Left hindlimb (tissue), 1 donor: ENCODE measurements at regions not wholly inside any gene's neighbourhood (a gene's known extent, or its start where the extent isn't known, plus 50 kb on each side); places are given as distances from the start of the nearest gene placed in this dataset.
"Not testable (repeated sequence)": the region's sequence is repeated elsewhere in the genome, so short reads cannot be mapped to it uniquely, and the experiment has no call there.

ENCODE experiments used
- DNase-seq: peaks from one replicate; pipeline ENCODE4 v3.0.0-alpha.2; 2018

GRCh38 chr10:123270806-123271205 lies 116.6 kb downstream of the BUB3 start:
- DNase-seq: no peak

- no peak for DNase-seq
Measured at GRCh38 chr10:123272171-123272570, 118.0 kb downstream of the BUB3 start.

GRCh38 chr10:123274306-123275135 lies 120.3 kb downstream of the BUB3 start:
- DNase-seq: no peak

GRCh38 chr10:123275136-123275564 lies 120.9 kb downstream of the BUB3 start:
- DNase-seq: no peak

- DNase-seq: no peak
Measured at GRCh38 chr10:123278445-123278844, 124.2 kb downstream of the BUB3 start.

- not testable (repeated sequence) for DNase-seq
Measured at GRCh38 chr10:123283371-123283770, 129.2 kb downstream of the BUB3 start.

- no peak for DNase-seq
Measured at GRCh38 chr10:123284022-123284421, 129.8 kb downstream of the BUB3 start.

GRCh38 chr10:123287594-123288247 lies 133.5 kb downstream of the BUB3 start:
- no peak for DNase-seq

GRCh38 chr10:123289432-123289831 lies 135.2 kb downstream of the BUB3 start:
- DNase-seq: no peak

GRCh38 chr10:123294109-123294508 lies 139.9 kb downstream of the BUB3 start:
- DNase-seq: no peak

- no peak for DNase-seq
Measured at GRCh38 chr10:123294886-123295285, 140.7 kb downstream of the BUB3 start.

- no peak for DNase-seq
Measured at GRCh38 chr10:123295644-123296043, 141.4 kb downstream of the BUB3 start.

- DNase-seq: no peak
Measured at GRCh38 chr10:123297175-123297574, 143.0 kb downstream of the BUB3 start.

GRCh38 chr10:123298583-123298982 lies 144.4 kb downstream of the BUB3 start:
- DNase-seq: no peak

- no peak for DNase-seq
Measured at GRCh38 chr10:123299598-123299997, 145.4 kb downstream of the BUB3 start.

- peak; percentile 40 for DNase-seq
Measured at GRCh38 chr10:123301077-123301857, 147.1 kb downstream of the BUB3 start.

GRCh38 chr10:123303581-123304337 lies 149.6 kb downstream of the BUB3 start:
- no peak for DNase-seq

GRCh38 chr10:123305671-123306070 lies 151.5 kb downstream of the BUB3 start:
- DNase-seq: no peak

GRCh38 chr10:123306290-123306689 lies 152.1 kb downstream of the BUB3 start:
- DNase-seq: no peak

- DNase-seq: no peak
Measured at GRCh38 chr10:123309731-123310130, 155.5 kb downstream of the BUB3 start.

GRCh38 chr10:123316776-123317175 lies 162.6 kb downstream of the BUB3 start:
- DNase-seq: no peak

GRCh38 chr10:123318516-123318915 lies 164.3 kb downstream of the BUB3 start:
- DNase-seq: no peak

- DNase-seq: no peak
Measured at GRCh38 chr10:123320091-123320490, 165.9 kb downstream of the BUB3 start.
